GM12865 (cell line): ENCODE measurements at regions not wholly inside any gene's neighbourhood (a gene's known extent, or its start where the extent isn't known, plus 50 kb on each side); places are given as distances from the start of the nearest gene placed in this dataset.

Source experiments
- DNase-seq: peaks from one replicate; pipeline ENCODE4 v3.0.0; 2010; ENCODE audit warnings: low read depth
- H3K4me3 ChIP-seq: 2 replicates; pipeline ENCODE4 v1.5.1; 2011; ENCODE audit warnings: mild to moderate bottlenecking, low read depth, low read length, control low read depth
- CTCF ChIP-seq: IDR thresholded peaks from 2 replicates; pipeline ENCODE4 v1.5.1; 2011; ENCODE audit warnings: low read length, control low read depth, low read depth, inconsistent platforms; ENCODE audit not compliant: insufficient read depth; ENCODE audit errors: missing control alignments

GRCh38 chr18:8549254-8549757, 59.9 kb upstream of the RAB12 start:
- DNase-seq = no peak
- H3K4me3 ChIP-seq = no peak overlapping the region
- TF ChIP-seq CTCF = no peak

- H3K4me3 ChIP-seq = no peak overlapping the region
- DNase-seq = no peak
- TF ChIP-seq CTCF = no peak
These were observed 57.1 kb upstream of the RAB12 start for GRCh38 chr18:8552151-8552550.

- DNase-seq = no peak
- no peak overlapping the region for H3K4me3 ChIP-seq
- TF ChIP-seq CTCF = no peak
These were observed 54.9 kb upstream of the RAB12 start for GRCh38 chr18:8554354-8554753.

GRCh38 chr18:8556424-8556823, 52.8 kb upstream of the RAB12 start:
- DNase-seq = no peak
- H3K4me3 ChIP-seq = no peak overlapping the region
- TF ChIP-seq CTCF = no peak
